Tibial nerve (tissue), 4 donors: ENCODE measurements at regions not wholly inside any gene's neighbourhood (a gene's known extent, or its start where the extent isn't known, plus 50 kb on each side); places are given as distances from the start of the nearest gene placed in this dataset.

Source experiments
- EP300 ChIP-seq, 2 donors: sonication (generic); formaldehyde crosslinking; IDR thresholded peaks; one replicate each; pipeline ENCODE4 v1.6.1; 2017; ENCODE audit warnings: antibody characterized with exemption in 2 of 2, mild to moderate bottlenecking in 1 of 2
- POLR2A ChIP-seq, 2 donors: fragments of 450-650 bp; IDR thresholded peaks; one replicate each; pipeline ENCODE4 v1.6.1; 2017; ENCODE audit warnings: antibody characterized with exemption in 2 of 2, mild to moderate bottlenecking in 2 of 2, moderate library complexity in 2 of 2
- TF ChIP-seq, protein P1 (sequence below), 5 experiments: fragments of 200-600 bp in 3 of 5; fragments of 450-650 bp in 2 of 5; sonication (generic) in 3 of 5; IDR thresholded peaks; one replicate each; pipeline ENCODE4 v1.5.1; 2016 to 2019; ENCODE audit warnings: antibody characterized with exemption in 5 of 5, mild to moderate bottlenecking in 3 of 5, moderate library complexity in 2 of 5

DNA sequence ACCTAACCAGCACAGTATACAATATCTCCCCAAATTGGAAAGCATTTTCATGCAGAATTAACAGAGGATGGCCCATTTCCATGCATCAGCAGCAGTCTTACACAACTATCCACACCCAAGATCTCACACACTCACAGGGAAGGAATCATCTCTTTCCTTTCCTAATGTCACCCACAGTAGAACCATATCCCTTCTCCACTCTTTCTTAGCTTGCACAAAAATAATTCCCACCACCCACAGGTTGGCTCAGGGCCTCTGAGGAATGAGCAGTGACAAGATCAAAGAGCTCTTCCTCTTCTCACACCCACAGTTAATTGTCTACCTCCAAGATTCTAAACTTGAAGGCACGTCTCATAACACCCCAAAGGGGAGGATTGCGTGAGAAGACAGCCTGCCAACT lies 217.7 kb upstream of the VEGFC start:
- no peak for TF ChIP-seq POLR2A (IDR thresholded peaks at IDR 0.05)
- TF ChIP-seq, protein P1, sequence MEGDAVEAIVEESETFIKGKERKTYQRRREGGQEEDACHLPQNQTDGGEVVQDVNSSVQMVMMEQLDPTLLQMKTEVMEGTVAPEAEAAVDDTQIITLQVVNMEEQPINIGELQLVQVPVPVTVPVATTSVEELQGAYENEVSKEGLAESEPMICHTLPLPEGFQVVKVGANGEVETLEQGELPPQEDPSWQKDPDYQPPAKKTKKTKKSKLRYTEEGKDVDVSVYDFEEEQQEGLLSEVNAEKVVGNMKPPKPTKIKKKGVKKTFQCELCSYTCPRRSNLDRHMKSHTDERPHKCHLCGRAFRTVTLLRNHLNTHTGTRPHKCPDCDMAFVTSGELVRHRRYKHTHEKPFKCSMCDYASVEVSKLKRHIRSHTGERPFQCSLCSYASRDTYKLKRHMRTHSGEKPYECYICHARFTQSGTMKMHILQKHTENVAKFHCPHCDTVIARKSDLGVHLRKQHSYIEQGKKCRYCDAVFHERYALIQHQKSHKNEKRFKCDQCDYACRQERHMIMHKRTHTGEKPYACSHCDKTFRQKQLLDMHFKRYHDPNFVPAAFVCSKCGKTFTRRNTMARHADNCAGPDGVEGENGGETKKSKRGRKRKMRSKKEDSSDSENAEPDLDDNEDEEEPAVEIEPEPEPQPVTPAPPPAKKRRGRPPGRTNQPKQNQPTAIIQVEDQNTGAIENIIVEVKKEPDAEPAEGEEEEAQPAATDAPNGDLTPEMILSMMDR (IDR thresholded peaks at IDR 0.05) = no peak
- TF ChIP-seq EP300 (IDR thresholded peaks at IDR 0.05) = no peak
